Mammary epithelial cell (primary cell): ENCODE measurements at regions not wholly inside any gene's neighbourhood (a gene's known extent, or its start where the extent isn't known, plus 50 kb on each side); places are given as distances from the start of the nearest gene placed in this dataset.

Experiments
- CTCF ChIP-seq, 2 donors: IDR thresholded peaks in 1 of 2; conservative IDR thresholded peaks in 1 of 2; 2 replicates each; pipeline ENCODE4 v1.5.1; 2011 to 2012; ENCODE audit warnings: inconsistent platforms in 2 of 2, low read length in 2 of 2, mild to moderate bottlenecking in 2 of 2, control low read depth in 1 of 2, low read depth in 1 of 2; ENCODE audit not compliant: insufficient read depth in 1 of 2; ENCODE audit errors: extremely low read depth in 1 of 2
- EZH2 ChIP-seq: IDR thresholded peaks from 2 replicates; pipeline ENCODE4 v1.6.1; 2012; ENCODE audit warnings: low read length, inconsistent platforms, borderline replicate concordance

GRCh38 chr4:37130465-37130864 lies 114.1 kb upstream of the NWD2 start:
- TF ChIP-seq CTCF (conservative IDR thresholded peaks at IDR 0.05 in 1 of 2, IDR thresholded peaks at IDR 0.05 in 1 of 2; ENCODE audit: extremely low read depth in 1 of 2, insufficient read depth in 1 of 2, low read depth in 1 of 2, low read length in 2 of 2), result no peak
- TF ChIP-seq EZH2, result no peak
